AG08395 (cell line): ENCODE measurements at regions not wholly inside any gene's neighbourhood (a gene's known extent, or its start where the extent isn't known, plus 50 kb on each side); places are given as distances from the start of the nearest gene placed in this dataset.

Experiments used
- DNase-seq: peaks from one replicate; pipeline ENCODE4 v3.0.0; 2012; ENCODE audit warnings: mixed read lengths, low spot score

- no peak for DNase-seq
These were observed 94.6 kb downstream of the ZPLD1 start for GRCh38 chr3:102529452-102529851.

GRCh38 chr3:102530415-102531181 lies 95.8 kb downstream of the ZPLD1 start:
- no peak for DNase-seq

- no peak for DNase-seq
These were observed 96.9 kb downstream of the ZPLD1 start for GRCh38 chr3:102531686-102532085.

GRCh38 chr3:102532901-102533300 lies 98.1 kb downstream of the ZPLD1 start:
- peak; percentile 4 for DNase-seq

- DNase-seq = no peak
These were observed 99.0 kb downstream of the ZPLD1 start for GRCh38 chr3:102533784-102534183.

GRCh38 chr3:102536456-102536855 lies 101.6 kb downstream of the ZPLD1 start:
- peak; percentile 41 for DNase-seq

GRCh38 chr3:102537123-102537522 lies 102.3 kb downstream of the ZPLD1 start:
- no peak for DNase-seq

- DNase-seq = no peak
These were observed 109.9 kb downstream of the ZPLD1 start for GRCh38 chr3:102544741-102545140.

GRCh38 chr3:102545276-102545675 lies 110.5 kb downstream of the ZPLD1 start:
- no peak for DNase-seq

GRCh38 chr3:102553876-102554275 lies 119.1 kb downstream of the ZPLD1 start:
- no peak for DNase-seq

GRCh38 chr3:102570511-102570910 lies 135.7 kb downstream of the ZPLD1 start:
- DNase-seq = no peak

- DNase-seq = no peak
These were observed 136.2 kb downstream of the ZPLD1 start for GRCh38 chr3:102571006-102571405.

- DNase-seq = no peak
These were observed 137.0 kb downstream of the ZPLD1 start for GRCh38 chr3:102571720-102572384.

GRCh38 chr3:102573483-102574028 lies 138.7 kb downstream of the ZPLD1 start:
- no peak for DNase-seq

GRCh38 chr3:102574355-102574754 lies 139.5 kb downstream of the ZPLD1 start:
- DNase-seq = no peak

GRCh38 chr3:102576651-102577050 lies 141.8 kb downstream of the ZPLD1 start:
- DNase-seq = no peak

- no peak for DNase-seq
These were observed 142.4 kb downstream of the ZPLD1 start for GRCh38 chr3:102577082-102577789.

- no peak for DNase-seq
These were observed 145.9 kb downstream of the ZPLD1 start for GRCh38 chr3:102580760-102581159.

GRCh38 chr3:102586485-102586884 lies 151.7 kb downstream of the ZPLD1 start:
- DNase-seq = no peak

- DNase-seq = no peak
These were observed 159.2 kb downstream of the ZPLD1 start for GRCh38 chr3:102593812-102594602.

- DNase-seq = no peak
These were observed 160.2 kb downstream of the ZPLD1 start for GRCh38 chr3:102595057-102595456.
